BJ (cell line): ENCODE measurements at regions not wholly inside any gene's neighbourhood (a gene's known extent, or its start where the extent isn't known, plus 50 kb on each side); places are given as distances from the start of the nearest gene placed in this dataset.
A peak's percentile ranks its signal among the peaks of the same experiment; 100 is the strongest.

Source experiments
- CTCF ChIA-PET: fragments of 350-600 bp; formaldehyde crosslinking; extraction: SDS; loops from one replicate; lab custom pipeline; 2021; ENCODE audit warnings: antibody characterized with exemption, inconsistent platforms; lab: Yijun Ruan, JAX
- POLR2A ChIA-PET: fragments of 300-600 bp; sonication (Branson Sonifier 250); formaldehyde crosslinking; extraction: SDS; loops from one replicate; lab custom pipeline; 2021; ENCODE audit warnings: antibody characterized with exemption; lab: Charles Lee
- DNase-seq: peaks from one replicate; pipeline ENCODE4 v3.0.0-alpha.2; 2011; ENCODE audit warnings: low read depth
- H3K27me3 ChIP-seq: 2 replicates; pipeline ENCODE4 v1.6.0; 2011; ENCODE audit warnings: low read length; ENCODE audit not compliant: control insufficient read depth, insufficient read depth
- H3K36me3 ChIP-seq: 2 replicates; pipeline ENCODE4 v1.5.1; 2011; ENCODE audit warnings: low read length; ENCODE audit not compliant: control insufficient read depth, insufficient read depth
- H3K4me3 ChIP-seq: 2 replicates; pipeline ENCODE4 v1.5.1; 2011; ENCODE audit warnings: low read depth, mild to moderate bottlenecking, control low read depth, low read length
- CTCF ChIP-seq: IDR thresholded peaks from 2 replicates; pipeline ENCODE4 v1.5.1; 2011; ENCODE audit warnings: low read depth, mild to moderate bottlenecking, control low read depth, inconsistent platforms, low read length, moderate library complexity; ENCODE audit not compliant: insufficient read depth

GRCh38 chr2:121972203-121972602 lies 216.8 kb downstream of the TSN start:
- peaks cover 3% of the 10 kb centered on the region; the same call in 1 of the 2 replicates for H3K27me3 ChIP-seq
- no peaks in the 10 kb centered on the region for H3K36me3 ChIP-seq
- CTCF ChIA-PET, result interaction anchor here (1.0 to 2.5 kb wide), 3 partner anchors 26 to 478 kb away, joined by 3 to 10 read pairs (median 9); no protein-coding TSS in a partner anchor
- H3K4me3 ChIP-seq, result no peak overlapping the region
- no peak for TF ChIP-seq CTCF
- no peak for DNase-seq
- POLR2A ChIA-PET, result no interaction called here

- Histone ChIP-seq H3K36me3 (no peaks in the 10 kb centered on the region), H3K27me3 (peaks cover 1% of the 10 kb centered on the region; the same call in 1 of the 2 replicates), H3K4me3 (peak overlapping the region; percentile 19; the same call in 1 of the 2 replicates)
- TF ChIP-seq CTCF, result peak; percentile 59
- CTCF ChIA-PET, result interaction anchor here (0.6 to 1.7 kb wide), 13 partner anchors 10 to 476 kb away, joined by 3 to 5 read pairs (median 4); no protein-coding TSS in a partner anchor
- POLR2A ChIA-PET, result no interaction called here
- DNase-seq, result peak; percentile 9
Measured at GRCh38 chr2:121974897-121975661, 219.6 kb downstream of the TSN start.

DNA sequence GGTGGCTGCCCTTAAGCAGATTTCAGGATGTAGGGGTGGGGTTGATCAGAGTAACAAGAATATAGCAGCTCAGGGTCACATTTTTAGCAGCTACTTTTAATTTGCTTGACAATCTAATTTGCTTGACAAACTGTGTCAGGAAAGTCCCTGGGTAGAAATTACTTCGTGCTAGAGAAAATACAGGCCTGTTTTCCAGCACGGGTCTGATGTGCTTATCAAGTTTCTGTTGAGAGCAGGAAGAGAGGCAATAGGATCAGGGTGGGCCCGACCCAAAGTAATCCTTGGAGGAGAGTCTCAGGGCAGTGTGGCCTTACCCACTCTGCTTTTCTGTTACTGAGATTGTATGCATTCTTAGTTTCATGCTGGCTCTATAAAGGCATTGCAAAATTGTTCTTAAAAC lies 221.5 kb downstream of the TSN start:
- Histone ChIP-seq H3K27me3 (no peaks in the 10 kb centered on the region), H3K36me3 (no peaks in the 10 kb centered on the region), H3K4me3 (no peak overlapping the region)
- POLR2A ChIA-PET, result no interaction called here
- no peak for DNase-seq
- CTCF ChIA-PET, result interaction anchor here (0.6 to 1.6 kb wide), 4 partner anchors 18 to 473 kb away, joined by 3 to 5 read pairs (median 4); no protein-coding TSS in a partner anchor
- no peak for TF ChIP-seq CTCF

GRCh38 chr2:121977326-121977725 lies 221.9 kb downstream of the TSN start:
- TF ChIP-seq CTCF, result no peak
- peak; percentile 1 for DNase-seq
- Histone ChIP-seq H3K36me3 (no peaks in the 10 kb centered on the region), H3K4me3 (no peak overlapping the region), H3K27me3 (no peaks in the 10 kb centered on the region)
- ChIA-PET CTCF (interaction anchor here (0.6 to 1.6 kb wide), 3 partner anchors 18 to 257 kb away, joined by 3 to 5 read pairs (median 5); no protein-coding TSS in a partner anchor), POLR2A (no interaction called here)

DNA sequence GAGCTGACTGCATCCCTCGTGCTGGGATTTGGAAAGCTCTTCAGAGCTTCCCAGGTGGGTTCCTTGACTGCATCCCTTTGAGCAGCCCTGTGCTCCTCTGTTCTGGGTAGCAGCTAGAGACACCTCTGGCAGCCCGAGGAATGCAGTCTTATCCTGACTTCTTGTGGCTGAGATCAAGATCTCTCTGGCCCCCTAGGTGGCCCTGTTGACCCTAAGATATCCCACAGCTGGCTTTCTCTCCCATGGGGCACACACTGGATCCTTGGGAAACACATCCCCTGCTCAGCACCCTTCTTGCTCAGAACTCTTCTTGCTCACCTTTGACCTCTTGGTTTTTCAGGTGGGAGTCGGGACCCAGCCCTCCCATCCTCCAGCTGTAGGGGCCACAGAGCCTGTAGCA lies 237.2 kb downstream of the TSN start:
- POLR2A ChIA-PET, result no interaction called here
- H3K4me3 ChIP-seq, result no peak overlapping the region
- CTCF ChIA-PET, result no interaction called here
- no peak for DNase-seq
- TF ChIP-seq CTCF, result no peak
- no peaks in the 10 kb centered on the region; the same call in 1 of the 2 replicates for H3K27me3 ChIP-seq
- no peaks in the 10 kb centered on the region for H3K36me3 ChIP-seq
